H1 (cell line): ENCODE measurements at regions not wholly inside any gene's neighbourhood (a gene's known extent, or its start where the extent isn't known, plus 50 kb on each side); places are given as distances from the start of the nearest gene placed in this dataset.

Source experiments
- CBX8 ChIP-seq: fragments of 300-800, 300-1000 bp; sonication (generic); IDR thresholded peaks from 2 replicates; pipeline ENCODE4 v1.7.1; 2016; ENCODE audit warnings: low read depth, low read length, borderline replicate concordance
- CHD1 ChIP-seq: IDR thresholded peaks from 2 replicates; pipeline ENCODE4 v1.6.1; 2012; ENCODE audit warnings: low read depth, low read length, improper control_type of control experiment
- FOSL1 ChIP-seq: IDR thresholded peaks from 2 replicates; pipeline ENCODE4 v1.6.1; 2011; ENCODE audit warnings: mild to moderate bottlenecking, low read depth, low read length, moderate library complexity; ENCODE audit not compliant: insufficient read depth
- KDM5A ChIP-seq: fragments of 200-600 bp; IDR thresholded peaks from 2 replicates; pipeline ENCODE4 v1.7.1; 2012; ENCODE audit warnings: mild to moderate bottlenecking, low read length, inconsistent platforms, mixed read lengths
- NRF1 ChIP-seq: IDR thresholded peaks from 2 replicates; pipeline ENCODE4 v1.6.1; 2011; ENCODE audit warnings: mild to moderate bottlenecking, low read depth, low read length, improper control_type of control experiment
- POLR2AphosphoS5 ChIP-seq: IDR thresholded peaks from 2 replicates; pipeline ENCODE4 v1.6.1; 2011; ENCODE audit warnings: low read depth, low read length
- POU5F1 ChIP-seq: IDR thresholded peaks from 2 replicates; pipeline ENCODE4 v1.6.1; 2011; ENCODE audit warnings: low read depth, mild to moderate bottlenecking, low read length, moderate library complexity
- SP1 ChIP-seq: IDR thresholded peaks from 2 replicates; pipeline ENCODE4 v1.6.1; 2011; ENCODE audit warnings: low read depth, low read length
- SP2 ChIP-seq: IDR thresholded peaks from 2 replicates; pipeline ENCODE4 v1.6.1; 2012; ENCODE audit warnings: mild to moderate bottlenecking, low read length, inconsistent platforms
- SP4 ChIP-seq: IDR thresholded peaks from 2 replicates; pipeline ENCODE4 v1.6.1; 2012; ENCODE audit warnings: low read length, inconsistent platforms
- TCF12 ChIP-seq: IDR thresholded peaks from 2 replicates; pipeline ENCODE4 v1.6.1; 2011; ENCODE audit warnings: low read depth, mild to moderate bottlenecking, low read length
- TF ChIP-seq, protein P1 (sequence below): fragments of 300-600 bp; sonication (generic); IDR thresholded peaks from 2 replicates; pipeline ENCODE4 v1.7.1; 2012; ENCODE audit warnings: low read length, moderate library complexity, mild to moderate bottlenecking, inconsistent platforms; ENCODE audit not compliant: insufficient replicate concordance

DNA sequence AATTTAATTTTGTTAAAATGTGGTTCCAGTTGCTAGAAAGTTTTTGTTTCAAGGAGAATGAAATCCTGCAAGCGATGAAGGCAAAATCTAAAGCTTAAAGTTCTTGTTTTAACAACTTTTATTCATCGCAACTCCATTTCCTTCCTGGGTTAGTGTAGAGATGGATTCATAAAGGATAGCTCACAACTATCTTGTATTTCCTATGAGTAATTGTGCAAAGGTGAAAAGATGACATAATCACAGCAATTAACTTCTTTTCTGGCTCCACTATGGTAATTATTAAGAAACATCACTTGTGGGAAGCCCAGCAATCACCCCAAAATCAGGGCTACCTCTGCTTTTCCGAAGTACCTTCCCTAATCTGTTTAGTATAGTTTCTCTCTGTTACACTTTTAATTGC is 80.8 kb upstream of the SEMA6A start (continued):
- TF ChIP-seq, protein P1, sequence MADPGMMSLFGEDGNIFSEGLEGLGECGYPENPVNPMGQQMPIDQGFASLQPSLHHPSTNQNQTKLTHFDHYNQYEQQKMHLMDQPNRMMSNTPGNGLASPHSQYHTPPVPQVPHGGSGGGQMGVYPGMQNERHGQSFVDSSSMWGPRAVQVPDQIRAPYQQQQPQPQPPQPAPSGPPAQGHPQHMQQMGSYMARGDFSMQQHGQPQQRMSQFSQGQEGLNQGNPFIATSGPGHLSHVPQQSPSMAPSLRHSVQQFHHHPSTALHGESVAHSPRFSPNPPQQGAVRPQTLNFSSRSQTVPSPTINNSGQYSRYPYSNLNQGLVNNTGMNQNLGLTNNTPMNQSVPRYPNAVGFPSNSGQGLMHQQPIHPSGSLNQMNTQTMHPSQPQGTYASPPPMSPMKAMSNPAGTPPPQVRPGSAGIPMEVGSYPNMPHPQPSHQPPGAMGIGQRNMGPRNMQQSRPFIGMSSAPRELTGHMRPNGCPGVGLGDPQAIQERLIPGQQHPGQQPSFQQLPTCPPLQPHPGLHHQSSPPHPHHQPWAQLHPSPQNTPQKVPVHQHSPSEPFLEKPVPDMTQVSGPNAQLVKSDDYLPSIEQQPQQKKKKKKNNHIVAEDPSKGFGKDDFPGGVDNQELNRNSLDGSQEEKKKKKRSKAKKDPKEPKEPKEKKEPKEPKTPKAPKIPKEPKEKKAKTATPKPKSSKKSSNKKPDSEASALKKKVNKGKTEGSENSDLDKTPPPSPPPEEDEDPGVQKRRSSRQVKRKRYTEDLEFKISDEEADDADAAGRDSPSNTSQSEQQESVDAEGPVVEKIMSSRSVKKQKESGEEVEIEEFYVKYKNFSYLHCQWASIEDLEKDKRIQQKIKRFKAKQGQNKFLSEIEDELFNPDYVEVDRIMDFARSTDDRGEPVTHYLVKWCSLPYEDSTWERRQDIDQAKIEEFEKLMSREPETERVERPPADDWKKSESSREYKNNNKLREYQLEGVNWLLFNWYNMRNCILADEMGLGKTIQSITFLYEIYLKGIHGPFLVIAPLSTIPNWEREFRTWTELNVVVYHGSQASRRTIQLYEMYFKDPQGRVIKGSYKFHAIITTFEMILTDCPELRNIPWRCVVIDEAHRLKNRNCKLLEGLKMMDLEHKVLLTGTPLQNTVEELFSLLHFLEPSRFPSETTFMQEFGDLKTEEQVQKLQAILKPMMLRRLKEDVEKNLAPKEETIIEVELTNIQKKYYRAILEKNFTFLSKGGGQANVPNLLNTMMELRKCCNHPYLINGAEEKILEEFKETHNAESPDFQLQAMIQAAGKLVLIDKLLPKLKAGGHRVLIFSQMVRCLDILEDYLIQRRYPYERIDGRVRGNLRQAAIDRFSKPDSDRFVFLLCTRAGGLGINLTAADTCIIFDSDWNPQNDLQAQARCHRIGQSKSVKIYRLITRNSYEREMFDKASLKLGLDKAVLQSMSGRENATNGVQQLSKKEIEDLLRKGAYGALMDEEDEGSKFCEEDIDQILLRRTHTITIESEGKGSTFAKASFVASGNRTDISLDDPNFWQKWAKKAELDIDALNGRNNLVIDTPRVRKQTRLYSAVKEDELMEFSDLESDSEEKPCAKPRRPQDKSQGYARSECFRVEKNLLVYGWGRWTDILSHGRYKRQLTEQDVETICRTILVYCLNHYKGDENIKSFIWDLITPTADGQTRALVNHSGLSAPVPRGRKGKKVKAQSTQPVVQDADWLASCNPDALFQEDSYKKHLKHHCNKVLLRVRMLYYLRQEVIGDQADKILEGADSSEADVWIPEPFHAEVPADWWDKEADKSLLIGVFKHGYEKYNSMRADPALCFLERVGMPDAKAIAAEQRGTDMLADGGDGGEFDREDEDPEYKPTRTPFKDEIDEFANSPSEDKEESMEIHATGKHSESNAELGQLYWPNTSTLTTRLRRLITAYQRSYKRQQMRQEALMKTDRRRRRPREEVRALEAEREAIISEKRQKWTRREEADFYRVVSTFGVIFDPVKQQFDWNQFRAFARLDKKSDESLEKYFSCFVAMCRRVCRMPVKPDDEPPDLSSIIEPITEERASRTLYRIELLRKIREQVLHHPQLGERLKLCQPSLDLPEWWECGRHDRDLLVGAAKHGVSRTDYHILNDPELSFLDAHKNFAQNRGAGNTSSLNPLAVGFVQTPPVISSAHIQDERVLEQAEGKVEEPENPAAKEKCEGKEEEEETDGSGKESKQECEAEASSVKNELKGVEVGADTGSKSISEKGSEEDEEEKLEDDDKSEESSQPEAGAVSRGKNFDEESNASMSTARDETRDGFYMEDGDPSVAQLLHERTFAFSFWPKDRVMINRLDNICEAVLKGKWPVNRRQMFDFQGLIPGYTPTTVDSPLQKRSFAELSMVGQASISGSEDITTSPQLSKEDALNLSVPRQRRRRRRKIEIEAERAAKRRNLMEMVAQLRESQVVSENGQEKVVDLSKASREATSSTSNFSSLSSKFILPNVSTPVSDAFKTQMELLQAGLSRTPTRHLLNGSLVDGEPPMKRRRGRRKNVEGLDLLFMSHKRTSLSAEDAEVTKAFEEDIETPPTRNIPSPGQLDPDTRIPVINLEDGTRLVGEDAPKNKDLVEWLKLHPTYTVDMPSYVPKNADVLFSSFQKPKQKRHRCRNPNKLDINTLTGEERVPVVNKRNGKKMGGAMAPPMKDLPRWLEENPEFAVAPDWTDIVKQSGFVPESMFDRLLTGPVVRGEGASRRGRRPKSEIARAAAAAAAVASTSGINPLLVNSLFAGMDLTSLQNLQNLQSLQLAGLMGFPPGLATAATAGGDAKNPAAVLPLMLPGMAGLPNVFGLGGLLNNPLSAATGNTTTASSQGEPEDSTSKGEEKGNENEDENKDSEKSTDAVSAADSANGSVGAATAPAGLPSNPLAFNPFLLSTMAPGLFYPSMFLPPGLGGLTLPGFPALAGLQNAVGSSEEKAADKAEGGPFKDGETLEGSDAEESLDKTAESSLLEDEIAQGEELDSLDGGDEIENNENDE: no peak
- no peak for TF ChIP-seq POLR2AphosphoS5
- no peak for TF ChIP-seq NRF1
- no peak for TF ChIP-seq SP4
- TF ChIP-seq SP1: no peak
- no peak for TF ChIP-seq SP2
- TF ChIP-seq POU5F1: no peak
- no peak for TF ChIP-seq KDM5A
- no peak for TF ChIP-seq CHD1
- TF ChIP-seq TCF12: no peak
- no peak for TF ChIP-seq CBX8
- no peak for TF ChIP-seq FOSL1
